Umbilical cord (tissue), 1 donor: ENCODE measurements at regions not wholly inside any gene's neighbourhood (a gene's known extent, or its start where the extent isn't known, plus 50 kb on each side); places are given as distances from the start of the nearest gene placed in this dataset.

Experiments
- DNase-seq: peaks from one replicate; pipeline ENCODE4 v3.0.0-alpha.2; 2015; ENCODE audit warnings: low spot score

- no peak for DNase-seq
These were observed 77.2 kb upstream of the CALCR start for GRCh38 chr7:93651603-93652159.

- no peak for DNase-seq
These were observed 72.0 kb upstream of the CALCR start for GRCh38 chr7:93646538-93646937.

- no peak for DNase-seq
These were observed 61.8 kb upstream of the CALCR start for GRCh38 chr7:93636276-93636675.

GRCh38 chr7:93632371-93632770, 57.8 kb upstream of the CALCR start:
- no peak for DNase-seq

GRCh38 chr7:93629291-93629801, 54.8 kb upstream of the CALCR start:
- no peak for DNase-seq

GRCh38 chr7:93626869-93627268, 52.3 kb upstream of the CALCR start:
- DNase-seq, result no peak
